HEK293 (cell line): ENCODE measurements at regions not wholly inside any gene's neighbourhood (a gene's known extent, or its start where the extent isn't known, plus 50 kb on each side); places are given as distances from the start of the nearest gene placed in this dataset.

Experiments
- CTCF ChIA-PET: fragments of 350-600 bp; formaldehyde crosslinking; extraction: SDS; loops from one replicate; lab custom pipeline; 2021; ENCODE audit warnings: antibody characterized with exemption; lab: Yijun Ruan, JAX
- POLR2A ChIA-PET: fragments of 300-600 bp; formaldehyde crosslinking; extraction: SDS; loops from one replicate; lab custom pipeline; 2020; ENCODE audit warnings: antibody characterized with exemption, inconsistent platforms; lab: Yijun Ruan, JAX
- H3K27ac ChIP-seq: fragments of 200-500 bp; sonication (Bioruptor generic); 2 replicates; pipeline ENCODE4 v1.5.1; 2014; ENCODE audit warnings: low read depth, low read length, control low read depth, inconsistent platforms; ENCODE audit errors: extremely low read depth
- H3K36me3 ChIP-seq, 2 experiments: fragments of 200-500 bp in 1 of 2; sonication (Bioruptor generic) in 1 of 2; 1 replicate in 1 of 2; 2 replicates in 1 of 2; pipeline ENCODE4 v1.5.1; 2014 to 2017; ENCODE audit warnings: inconsistent platforms in 2 of 2, low read length in 2 of 2; ENCODE audit not compliant: control insufficient read depth in 2 of 2, insufficient read depth in 1 of 2
- H3K4me1 ChIP-seq: fragments of 200-500 bp; sonication (Bioruptor generic); 2 replicates; pipeline ENCODE4 v1.5.1; 2014; ENCODE audit warnings: mild to moderate bottlenecking, low read length, inconsistent platforms; ENCODE audit not compliant: control insufficient read depth, insufficient read depth
- H3K4me3 ChIP-seq: 2 replicates; pipeline ENCODE4 v1.5.1; 2011; ENCODE audit warnings: low read depth, mild to moderate bottlenecking, control low read depth, low read length, moderate library complexity
- H3K9me3 ChIP-seq: fragments of 200-500 bp; sonication (Bioruptor generic); 2 replicates; pipeline ENCODE4 v1.5.1; 2014; ENCODE audit warnings: low read depth, low read length, inconsistent platforms; ENCODE audit not compliant: control insufficient read depth, insufficient read depth
- AEBP2 ChIP-seq: fragments of 450-650 bp; formaldehyde crosslinking; IDR thresholded peaks from 2 replicates; pipeline ENCODE4 v1.5.1; 2016; ENCODE audit warnings: missing biosample characterization, missing genetic modification characterization, borderline replicate concordance
- HOXC10 ChIP-seq: sonication (generic); formaldehyde crosslinking; IDR thresholded peaks from 2 replicates; pipeline ENCODE4 v1.8.1; 2023; ENCODE audit warnings: mild to moderate bottlenecking, missing genetic modification reagents
- INSM2 ChIP-seq: fragments of 450-650 bp; formaldehyde crosslinking; IDR thresholded peaks from 2 replicates; pipeline ENCODE4 v1.5.1; 2016; ENCODE audit warnings: missing biosample characterization, missing genetic modification characterization
- KLF8 ChIP-seq: fragments of 450-650 bp; formaldehyde crosslinking; IDR thresholded peaks from 2 replicates; pipeline ENCODE4 v1.5.1; 2016; ENCODE audit warnings: missing biosample characterization, missing genetic modification characterization
- MEIS1 ChIP-seq: sonication (generic); formaldehyde crosslinking; IDR thresholded peaks from 2 replicates; pipeline ENCODE4 v1.8.1; 2022; ENCODE audit warnings: missing genetic modification reagents, mild to moderate bottlenecking, borderline replicate concordance
- MZF1 ChIP-seq: fragments of 450-650 bp; formaldehyde crosslinking; IDR thresholded peaks from 2 replicates; pipeline ENCODE4 v1.5.1; 2017; ENCODE audit warnings: missing biosample characterization, missing genetic modification characterization, borderline replicate concordance
- PRDM10 ChIP-seq: fragments of 450-650 bp; formaldehyde crosslinking; IDR thresholded peaks from 2 replicates; pipeline ENCODE4 v1.5.1; 2016; ENCODE audit warnings: missing biosample characterization, missing genetic modification characterization
- ZEB2 ChIP-seq: fragments of 450-650 bp; formaldehyde crosslinking; IDR thresholded peaks from 2 replicates; pipeline ENCODE4 v1.5.1; 2016; ENCODE audit warnings: missing biosample characterization, missing genetic modification characterization
- ZNF121 ChIP-seq: fragments of 450-650 bp; formaldehyde crosslinking; IDR thresholded peaks from 2 replicates; pipeline ENCODE4 v1.5.1; 2016; ENCODE audit warnings: missing biosample characterization, missing genetic modification characterization
- ZNF16 ChIP-seq: fragments of 450-650 bp; formaldehyde crosslinking; IDR thresholded peaks from 2 replicates; pipeline ENCODE4 v1.5.1; 2016; ENCODE audit warnings: low read depth, missing biosample characterization, missing genetic modification characterization
- ZNF274 ChIP-seq, 2 experiments: fragments of 200-500 bp in 1 of 2; fragments of 450-650 bp in 1 of 2; sonication (Bioruptor generic) in 1 of 2; formaldehyde crosslinking in 1 of 2; IDR thresholded peaks; 2 replicates each; pipeline versions ENCODE4 v1.5.1 to v1.6.1; 2014 to 2016; ENCODE audit warnings: borderline replicate concordance in 1 of 2, inconsistent platforms in 1 of 2, low read length in 1 of 2, missing biosample characterization in 1 of 2, missing genetic modification characterization in 1 of 2
- ZNF404 ChIP-seq: fragments of 450-650 bp; formaldehyde crosslinking; IDR thresholded peaks from 2 replicates; pipeline ENCODE4 v1.5.1; 2017; ENCODE audit warnings: missing biosample characterization, missing genetic modification characterization
- ZNF423 ChIP-seq: fragments of 450-650 bp; formaldehyde crosslinking; IDR thresholded peaks from 2 replicates; pipeline ENCODE4 v1.5.1; 2016; ENCODE audit warnings: missing biosample characterization, missing genetic modification characterization
- ZNF623 ChIP-seq: fragments of 450-650 bp; formaldehyde crosslinking; IDR thresholded peaks from 2 replicates; pipeline ENCODE4 v1.5.1; 2016; ENCODE audit warnings: missing biosample characterization, missing genetic modification characterization
- ZNF654 ChIP-seq: fragments of 450-650 bp; formaldehyde crosslinking; IDR thresholded peaks from 2 replicates; pipeline ENCODE4 v1.5.1; 2016; ENCODE audit warnings: low read depth, missing biosample characterization, missing genetic modification characterization
- TF ChIP-seq, protein P1 (sequence below): sonication (generic); formaldehyde crosslinking; IDR thresholded peaks from 2 replicates; pipeline ENCODE4 v1.8.1; 2022; ENCODE audit warnings: mild to moderate bottlenecking, moderate library complexity, missing genetic modification reagents
- TF ChIP-seq, protein P2 (sequence below): fragments of 450-650 bp; formaldehyde crosslinking; IDR thresholded peaks from 2 replicates; pipeline ENCODE4 v1.5.1; 2016; ENCODE audit warnings: missing biosample characterization, missing genetic modification characterization
- TF ChIP-seq, protein P3 (sequence below): fragments of 450-650 bp; formaldehyde crosslinking; IDR thresholded peaks from 2 replicates; pipeline ENCODE4 v1.5.1; 2016; ENCODE audit warnings: missing biosample characterization, missing genetic modification characterization, low read depth

DNA sequence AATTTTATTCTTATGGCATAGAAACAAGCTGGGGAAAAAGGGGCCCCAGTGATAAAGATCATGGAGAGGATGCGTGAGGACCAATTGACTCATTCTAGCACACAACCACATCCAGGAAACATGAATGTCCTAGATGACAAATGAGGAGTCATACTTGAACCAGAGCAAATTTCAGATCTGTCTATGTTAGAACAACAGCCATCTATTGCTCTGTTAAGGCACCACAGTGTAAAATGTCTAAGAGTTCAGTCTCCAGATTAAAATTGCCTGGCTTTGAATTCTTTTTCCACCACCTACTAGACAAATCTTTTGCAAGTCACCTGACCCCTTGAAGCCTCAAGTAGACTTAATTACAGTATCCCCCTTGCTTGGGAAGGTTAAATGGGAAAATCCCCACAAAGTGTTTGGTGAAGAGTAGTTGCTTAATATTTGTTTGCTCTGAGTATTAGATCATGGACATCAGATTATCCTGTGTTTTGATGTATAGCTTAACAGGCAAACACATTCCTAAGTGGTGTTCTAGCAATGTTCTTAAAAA, 258.7 kb upstream of the TGFBR2 start (continued):
- TF ChIP-seq ZNF423 (tag by site-specific recombination) (no peak), INSM2 (no peak), HOXC10 (no peak), ZNF404 (no peak), ZNF16 (tag by site-specific recombination) (no peak), ZNF623 (no peak), ZEB2 (tag by site-specific recombination) (no peak)
- TF ChIP-seq, protein P1, sequence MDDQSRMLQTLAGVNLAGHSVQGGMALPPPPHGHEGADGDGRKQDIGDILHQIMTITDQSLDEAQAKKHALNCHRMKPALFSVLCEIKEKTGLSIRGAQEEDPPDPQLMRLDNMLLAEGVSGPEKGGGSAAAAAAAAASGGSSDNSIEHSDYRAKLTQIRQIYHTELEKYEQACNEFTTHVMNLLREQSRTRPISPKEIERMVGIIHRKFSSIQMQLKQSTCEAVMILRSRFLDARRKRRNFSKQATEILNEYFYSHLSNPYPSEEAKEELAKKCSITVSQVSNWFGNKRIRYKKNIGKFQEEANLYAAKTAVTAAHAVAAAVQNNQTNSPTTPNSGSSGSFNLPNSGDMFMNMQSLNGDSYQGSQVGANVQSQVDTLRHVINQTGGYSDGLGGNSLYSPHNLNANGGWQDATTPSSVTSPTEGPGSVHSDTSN (CRISPR knock-in tag), result no peak

- Histone ChIP-seq H3K4me3 (no peak overlapping the region), H3K27ac (no peak overlapping the region), H3K36me3 (no peaks in the 10 kb centered on the region), H3K4me1 (no peaks in the 10 kb centered on the region), H3K9me3 (no peaks in the 10 kb centered on the region)
- TF ChIP-seq ZNF274 (IDR thresholded peaks at IDR 0.05; ENCODE audit: low read length) (no peak), ZNF274 (tag by site-specific recombination; IDR thresholded peaks at IDR 0.05; ENCODE audit: borderline replicate concordance) (no peak), KLF8 (tag by site-specific recombination) (no peak), ZNF121 (tag by site-specific recombination) (no peak), MZF1 (tag by site-specific recombination) (no peak), AEBP2 (no peak), ZNF654 (tag by site-specific recombination) (no peak), PRDM10 (tag by site-specific recombination) (no peak), MEIS1 (CRISPR knock-in tag) (no peak)
- TF ChIP-seq, protein P2, sequence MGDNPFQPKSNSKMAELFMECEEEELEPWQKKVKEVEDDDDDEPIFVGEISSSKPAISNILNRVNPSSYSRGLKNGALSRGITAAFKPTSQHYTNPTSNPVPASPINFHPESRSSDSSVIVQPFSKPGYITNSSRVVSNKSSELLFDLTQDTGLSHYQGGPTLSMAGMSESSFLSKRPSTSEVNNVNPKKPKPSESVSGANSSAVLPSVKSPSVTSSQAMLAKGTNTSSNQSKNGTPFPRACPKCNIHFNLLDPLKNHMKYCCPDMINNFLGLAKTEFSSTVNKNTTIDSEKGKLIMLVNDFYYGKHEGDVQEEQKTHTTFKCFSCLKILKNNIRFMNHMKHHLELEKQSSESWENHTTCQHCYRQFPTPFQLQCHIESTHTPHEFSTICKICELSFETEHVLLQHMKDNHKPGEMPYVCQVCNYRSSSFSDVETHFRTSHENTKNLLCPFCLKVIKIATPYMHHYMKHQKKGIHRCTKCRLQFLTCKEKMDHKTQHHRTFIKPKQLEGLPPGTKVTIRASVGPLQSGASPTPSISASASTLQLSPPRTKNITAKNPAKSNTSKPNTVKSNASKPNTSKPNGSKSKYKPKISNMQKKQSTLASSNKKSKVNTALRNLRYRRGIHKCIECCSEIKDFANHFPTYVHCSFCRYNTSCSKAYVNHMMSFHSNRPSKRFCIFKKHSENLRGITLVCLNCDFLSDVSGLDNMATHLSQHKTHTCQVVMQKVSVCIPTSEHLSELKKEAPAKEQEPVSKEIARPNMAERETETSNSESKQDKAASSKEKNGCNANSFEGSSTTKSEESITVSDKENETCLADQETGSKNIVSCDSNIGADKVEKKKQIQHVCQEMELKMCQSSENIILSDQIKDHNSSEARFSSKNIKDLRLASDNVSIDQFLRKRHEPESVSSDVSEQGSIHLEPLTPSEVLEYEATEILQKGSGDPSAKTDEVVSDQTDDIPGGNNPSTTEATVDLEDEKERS, result no peak
- TF ChIP-seq, protein P3, sequence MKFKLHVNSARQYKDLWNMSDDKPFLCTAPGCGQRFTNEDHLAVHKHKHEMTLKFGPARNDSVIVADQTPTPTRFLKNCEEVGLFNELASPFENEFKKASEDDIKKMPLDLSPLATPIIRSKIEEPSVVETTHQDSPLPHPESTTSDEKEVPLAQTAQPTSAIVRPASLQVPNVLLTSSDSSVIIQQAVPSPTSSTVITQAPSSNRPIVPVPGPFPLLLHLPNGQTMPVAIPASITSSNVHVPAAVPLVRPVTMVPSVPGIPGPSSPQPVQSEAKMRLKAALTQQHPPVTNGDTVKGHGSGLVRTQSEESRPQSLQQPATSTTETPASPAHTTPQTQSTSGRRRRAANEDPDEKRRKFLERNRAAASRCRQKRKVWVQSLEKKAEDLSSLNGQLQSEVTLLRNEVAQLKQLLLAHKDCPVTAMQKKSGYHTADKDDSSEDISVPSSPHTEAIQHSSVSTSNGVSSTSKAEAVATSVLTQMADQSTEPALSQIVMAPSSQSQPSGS (tag by site-specific recombination), result no peak
- POLR2A ChIA-PET, result no interaction called here
- CTCF ChIA-PET, result interaction anchor here (0.6 kb wide), 1 partner anchor 485 kb away, joined by 4 read pairs; no protein-coding TSS in a partner anchor
Observed at GRCh38 chr3:30349507-30349906, 256.9 kb upstream of the TGFBR2 start.
